ENCODE measurements at regions not wholly inside any gene's neighbourhood (a gene's known extent, or its start where the extent isn't known, plus 50 kb on each side); places are given as distances from the start of the nearest gene placed in this dataset.
"Not testable (repeated sequence)": the region's sequence is repeated elsewhere in the genome, so short reads cannot be mapped to it uniquely, and the experiment has no call there.

- not testable (repeated sequence) for H4K20me1 ChIP-seq (ENCODE audit: insufficient read depth); H3K4me2 ChIP-seq (ENCODE audit: low read length); H3K4me3 ChIP-seq (ENCODE audit: low read length)
These were observed 260.4 kb downstream of the SHOX2 start for GRCh38 chr3:157845839-157846238.

GRCh38 chr3:157844800-157845565 lies 261.2 kb downstream of the SHOX2 start:
- Histone ChIP-seq H3K4me3 (ENCODE audit: low read length) (no peak overlapping the region), H3K9ac (ENCODE audit: low read length) (no peak overlapping the region), H3F3A (ENCODE audit: insufficient read depth, low read length, poor library complexity, severe bottlenecking) (no peaks in the 10 kb centered on the region), H3K4me2 (ENCODE audit: low read length) (no peak overlapping the region), H3K79me2 (replicated peaks; ENCODE audit: insufficient read depth, low read length) (no peaks in the 10 kb centered on the region), H2AFZ (ENCODE audit: low read depth, low read length) (no peak overlapping the region), H3K9me2 (ENCODE audit: insufficient read depth, low read length) (no peaks in the 10 kb centered on the region), H4K20me1 (ENCODE audit: insufficient read depth) (no peaks in the 10 kb centered on the region), H3K9me3 (ENCODE audit: low read length) (no peaks in the 10 kb centered on the region), H3K27ac (ENCODE audit: low read length) (no peak overlapping the region), H3K36me3 (ENCODE audit: insufficient read depth, low read length) (no peaks in the 10 kb centered on the region), H3K27me3 (ENCODE audit: insufficient read depth, low read depth, low read length) (no peaks in the 10 kb centered on the region)
- TF ChIP-seq REST (IDR thresholded peaks at IDR 0.05; ENCODE audit: borderline replicate concordance) (no peak), CTCF (IDR thresholded peaks at IDR 0.05; ENCODE audit: poor library complexity, severe bottlenecking) (no peak), POLR2AphosphoS5 (IDR thresholded peaks at IDR 0.05) (no peak), RAD21 (conservative IDR thresholded peaks at IDR 0.05) (no peak), MXI1 (conservative IDR thresholded peaks at IDR 0.05; ENCODE audit: poor library complexity, severe bottlenecking) (no peak), EZH2 (IDR thresholded peaks at IDR 0.05; ENCODE audit: borderline replicate concordance, insufficient read depth, low read length, poor library complexity, severe bottlenecking) (no peak), EP300 (conservative IDR thresholded peaks at IDR 0.05; ENCODE audit: poor library complexity, severe bottlenecking) (no peak), TAF1 (IDR thresholded peaks at IDR 0.05; ENCODE audit: low read depth) (no peak), SMC3 (conservative IDR thresholded peaks at IDR 0.05; ENCODE audit: poor library complexity) (no peak)

More at GRCh38 chr3:157845839-157846238, 260.4 kb downstream of the SHOX2 start:
- not testable (repeated sequence) for H2AFZ ChIP-seq (ENCODE audit: low read depth, low read length); H3K27ac ChIP-seq (ENCODE audit: low read length); H3K36me3 ChIP-seq (ENCODE audit: insufficient read depth, low read length); H3K27me3 ChIP-seq (ENCODE audit: insufficient read depth, low read depth, low read length); H3K9ac ChIP-seq (ENCODE audit: low read length); H3K9me2 ChIP-seq (ENCODE audit: insufficient read depth, low read length); H3K79me2 ChIP-seq (replicated peaks; ENCODE audit: insufficient read depth, low read length); H3K9me3 ChIP-seq (ENCODE audit: low read length); H3F3A ChIP-seq (ENCODE audit: insufficient read depth, low read length, poor library complexity, severe bottlenecking)
